B cell (primary cell): ENCODE measurements at regions not wholly inside any gene's neighbourhood (a gene's known extent, or its start where the extent isn't known, plus 50 kb on each side); places are given as distances from the start of the nearest gene placed in this dataset.

Experiments used
- ATAC-seq: fragments of 200-7000 bp; cut with Tn5 transposase; one replicate; pipeline ENCODE4 v1.10.0; 2021; ENCODE audit warnings: low read depth, mild to moderate bottlenecking, moderate number of reproducible peaks, moderate library complexity
- CTCF ChIA-PET: fragments of 350-600 bp; sonication (Branson Sonifier 250); formaldehyde crosslinking; loops from one replicate; lab custom pipeline; 2021; ENCODE audit warnings: antibody characterized with exemption, inconsistent platforms; lab: Charles Lee
- POLR2A ChIA-PET: fragments of 350-600 bp; sonication (Branson Sonifier 250); formaldehyde crosslinking; loops from one replicate; lab custom pipeline; 2021; ENCODE audit warnings: antibody characterized with exemption; lab: Charles Lee
- DNase-seq: peaks from one replicate; pipeline ENCODE4 v3.0.0; 2013
- H2AFZ ChIP-seq: 2 replicates; pipeline ENCODE4 v1.6.1; 2012; ENCODE audit warnings: mild to moderate bottlenecking, low read depth, low read length; ENCODE audit not compliant: insufficient read depth, poor library complexity, severe bottlenecking
- H3K27ac ChIP-seq, 2 donors: 1 replicate in 1 of 2; 2 replicates in 1 of 2; pipeline ENCODE4 v1.5.1; 2012 to 2013; ENCODE audit warnings: low read length in 2 of 2, mild to moderate bottlenecking in 2 of 2, moderate library complexity in 1 of 2
- H3K27me3 ChIP-seq, 4 experiments: fragments of 200-600 bp in 1 of 4; sonication (generic) in 1 of 4; replicated peaks in 1 of 4; 1 replicate in 2 of 4; 2 replicates in 2 of 4; pipeline versions ENCODE4 v1.6.1 to v1.7.0; 2013 to 2016; ENCODE audit warnings: low read length in 3 of 4, mild to moderate bottlenecking in 2 of 4, mixed read lengths in 1 of 4, moderate library complexity in 1 of 4; ENCODE audit not compliant: insufficient read depth in 4 of 4, control insufficient read depth in 3 of 4; ENCODE audit errors: control extremely low read depth in 1 of 4
- H3K36me3 ChIP-seq, 2 experiments: replicated peaks in 1 of 2; 1 replicate in 1 of 2; 2 replicates in 1 of 2; pipeline versions ENCODE4 v1.6.1 to v1.7.1; 2013; ENCODE audit warnings: low read length in 1 of 2; ENCODE audit not compliant: insufficient read depth in 2 of 2, control insufficient read depth in 1 of 2; ENCODE audit errors: control extremely low read depth in 1 of 2, extremely low read depth in 1 of 2
- H3K4me1 ChIP-seq, 2 donors: fragments of 200-600 bp in 1 of 2; sonication (generic) in 1 of 2; 1 replicate in 1 of 2; 2 replicates in 1 of 2; pipeline versions ENCODE4 v1.5.1 to v1.6.1; 2013 to 2017; ENCODE audit warnings: low read length in 2 of 2; ENCODE audit not compliant: control insufficient read depth in 2 of 2, insufficient read depth in 2 of 2
- H3K4me2 ChIP-seq: replicated peaks from 2 replicates; pipeline ENCODE3; 2012; ENCODE audit warnings: mild to moderate bottlenecking, low read depth, low read length; ENCODE audit not compliant: poor library complexity, severe bottlenecking
- H3K4me3 ChIP-seq, 5 experiments: fragments of 200-600 bp in 1 of 5; sonication (generic) in 1 of 5; 1 replicate in 3 of 5; 2 replicates in 2 of 5; pipeline versions ENCODE4 v1.5.1 to v1.7.0; 2011 to 2016; ENCODE audit warnings: low read length in 4 of 5, mild to moderate bottlenecking in 4 of 5, low read depth in 2 of 5, control low read depth in 1 of 5, moderate library complexity in 1 of 5; ENCODE audit not compliant: insufficient read depth in 1 of 5; ENCODE audit errors: control extremely low read depth in 1 of 5, extremely low read depth in 1 of 5
- H3K79me2 ChIP-seq: fragments of 200-600 bp; sonication (generic); one replicate; pipeline ENCODE4 v1.6.0; 2016; ENCODE audit warnings: low read length; ENCODE audit not compliant: control insufficient read depth, insufficient read depth
- H3K9ac ChIP-seq: fragments of 200-600 bp; sonication (generic); 2 replicates; pipeline ENCODE4 v1.6.1; 2017; ENCODE audit warnings: mild to moderate bottlenecking, low read length, moderate library complexity
- H3K9me3 ChIP-seq, 3 donors: one replicate each; pipeline versions ENCODE4 v1.6.1 to v1.7.1; 2013; ENCODE audit warnings: low read length in 2 of 3; ENCODE audit not compliant: control insufficient read depth in 2 of 3, insufficient read depth in 1 of 3; ENCODE audit errors: control extremely low read depth in 1 of 3
- H4K20me1 ChIP-seq: 2 replicates; pipeline ENCODE4 v1.6.0; 2012; ENCODE audit warnings: mild to moderate bottlenecking, low read length; ENCODE audit not compliant: insufficient read depth, control insufficient read depth, poor library complexity, severe bottlenecking
- H3K27ac Mint-ChIP-seq: one replicate; pipeline ENCODE4 v1.8.0; 2021; ENCODE audit warnings: mixed read lengths
- H3K27me3 Mint-ChIP-seq: one replicate; pipeline ENCODE4 v1.8.0; 2021; ENCODE audit warnings: mixed read lengths
- H3K4me1 Mint-ChIP-seq: one replicate; pipeline ENCODE4 v1.8.0; 2021; ENCODE audit warnings: mixed read lengths
- H3K4me3 Mint-ChIP-seq: one replicate; pipeline ENCODE4 v1.8.0; 2021; ENCODE audit warnings: mixed read lengths
- H3K9me3 Mint-ChIP-seq: one replicate; pipeline ENCODE4 v1.8.0; 2022; ENCODE audit warnings: mixed read lengths; ENCODE audit not compliant: insufficient read depth
- EZH2 ChIP-seq: IDR thresholded peaks from 2 replicates; pipeline ENCODE4 v1.6.1; 2012; ENCODE audit warnings: borderline replicate concordance, low read depth, mild to moderate bottlenecking, moderate library complexity, low read length; ENCODE audit not compliant: insufficient read depth, poor library complexity, severe bottlenecking
- WGBS: methylation state at CpG from one replicate; pipeline ENCODE4 v1.1.5; 2013; ENCODE audit warnings: missing lambda C conversion rate; ENCODE audit not compliant: insufficient coverage; 5-methylcytosine and 5-hydroxymethylcytosine counted together
- intact Hi-C: fragments of 100-400 bp; cut with micrococcal nuclease; formaldehyde crosslinking; loops from one replicate; pipeline ENCODE4 v1.10.0; 2022
- TF ChIP-seq, protein P1 (sequence below): fragments of 200-600 bp; IDR thresholded peaks from one replicate; pipeline ENCODE4 v1.8.0; 2022; ENCODE audit warnings: antibody characterized with exemption, mild to moderate bottlenecking

DNA sequence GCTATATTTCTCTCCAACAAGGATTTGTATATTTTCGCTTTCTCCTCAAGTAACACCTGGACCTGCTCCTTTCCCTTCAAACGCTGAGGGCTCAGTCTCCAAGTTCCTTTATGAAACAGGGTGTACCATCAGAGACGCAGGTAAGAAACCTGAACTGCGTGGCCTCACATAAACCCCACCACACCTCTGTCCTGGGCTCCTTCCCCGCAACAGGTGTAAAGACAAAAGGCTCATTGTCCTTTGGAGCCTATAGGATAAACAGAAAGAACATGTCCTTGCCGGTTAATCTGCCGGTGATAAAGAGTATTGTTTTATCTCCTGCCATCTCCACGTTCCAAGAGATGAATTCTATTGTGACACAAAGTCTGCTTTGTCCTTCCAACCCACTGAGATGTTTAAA lies 111.8 kb upstream of the ADAMTS9 start:
- no peak overlapping the region for H3K4me2 ChIP-seq
- intact Hi-C loops, result no loop called here
- no peak overlapping the region for H2AFZ ChIP-seq
- Mint-ChIP-seq H3K27me3 (no peaks in the 10 kb centered on the region), H3K4me1 (no peaks in the 10 kb centered on the region), H3K27ac (no peak overlapping the region), H3K9me3 (no peaks in the 10 kb centered on the region), H3K4me3 (no peak overlapping the region)
- H3K27ac ChIP-seq, result no peak overlapping the region
- no peaks in the 10 kb centered on the region for H3K79me2 ChIP-seq
- no peaks in the 10 kb centered on the region for H3K27me3 ChIP-seq
- ChIA-PET CTCF (no interaction called here), POLR2A (no interaction called here)
- no peak for ATAC-seq
- WGBS, result 92% methylated on average over 6 of the region's 8 CpGs
- no peaks in the 10 kb centered on the region for H3K4me1 ChIP-seq
- no peaks in the 10 kb centered on the region for H3K36me3 ChIP-seq
- no peak overlapping the region for H3K9ac ChIP-seq
- TF ChIP-seq EZH2, result no peak
- TF ChIP-seq, protein P1, sequence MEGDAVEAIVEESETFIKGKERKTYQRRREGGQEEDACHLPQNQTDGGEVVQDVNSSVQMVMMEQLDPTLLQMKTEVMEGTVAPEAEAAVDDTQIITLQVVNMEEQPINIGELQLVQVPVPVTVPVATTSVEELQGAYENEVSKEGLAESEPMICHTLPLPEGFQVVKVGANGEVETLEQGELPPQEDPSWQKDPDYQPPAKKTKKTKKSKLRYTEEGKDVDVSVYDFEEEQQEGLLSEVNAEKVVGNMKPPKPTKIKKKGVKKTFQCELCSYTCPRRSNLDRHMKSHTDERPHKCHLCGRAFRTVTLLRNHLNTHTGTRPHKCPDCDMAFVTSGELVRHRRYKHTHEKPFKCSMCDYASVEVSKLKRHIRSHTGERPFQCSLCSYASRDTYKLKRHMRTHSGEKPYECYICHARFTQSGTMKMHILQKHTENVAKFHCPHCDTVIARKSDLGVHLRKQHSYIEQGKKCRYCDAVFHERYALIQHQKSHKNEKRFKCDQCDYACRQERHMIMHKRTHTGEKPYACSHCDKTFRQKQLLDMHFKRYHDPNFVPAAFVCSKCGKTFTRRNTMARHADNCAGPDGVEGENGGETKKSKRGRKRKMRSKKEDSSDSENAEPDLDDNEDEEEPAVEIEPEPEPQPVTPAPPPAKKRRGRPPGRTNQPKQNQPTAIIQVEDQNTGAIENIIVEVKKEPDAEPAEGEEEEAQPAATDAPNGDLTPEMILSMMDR, result no peak
- DNase-seq, result no peak
- H3K4me3 ChIP-seq, result no peak overlapping the region
- no peaks in the 10 kb centered on the region for H3K9me3 ChIP-seq
- no peaks in the 10 kb centered on the region for H4K20me1 ChIP-seq

DNA sequence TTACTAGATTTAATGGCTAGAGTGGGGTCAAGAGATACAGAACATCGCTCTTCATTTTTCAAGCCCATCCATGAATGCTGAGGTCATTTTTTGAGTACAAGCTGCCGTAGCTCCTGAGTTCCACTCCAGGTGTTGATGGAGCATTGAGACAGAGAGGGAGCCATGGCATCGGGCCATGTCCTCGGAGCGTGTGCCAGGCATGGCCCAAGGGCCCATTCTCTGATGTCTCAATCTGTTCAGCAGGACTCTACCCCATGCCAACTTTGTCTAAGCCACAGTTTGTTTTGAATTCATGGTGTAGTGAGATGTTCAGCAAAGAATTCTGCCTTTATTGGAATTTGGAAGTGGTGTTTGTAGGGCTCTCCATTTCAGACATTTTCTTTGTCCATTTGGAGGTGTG lies 110.5 kb upstream of the ADAMTS9 start:
- H3K27me3 ChIP-seq, result no peaks in the 10 kb centered on the region
- TF ChIP-seq EZH2, result no peak
- TF ChIP-seq, protein P1, result no peak
- no peaks in the 10 kb centered on the region for H3K79me2 ChIP-seq
- H3K9ac ChIP-seq, result no peak overlapping the region
- H3K4me3 ChIP-seq, result no peak overlapping the region
- no peak overlapping the region for H3K4me2 ChIP-seq
- H3K36me3 ChIP-seq, result no peaks in the 10 kb centered on the region
- no peak overlapping the region for H2AFZ ChIP-seq
- 93% methylated on average over 2 of the region's 5 CpGs for WGBS
- no peak overlapping the region for H3K27ac Mint-ChIP-seq
- H3K9me3 ChIP-seq, result no peaks in the 10 kb centered on the region
- no peak for DNase-seq
- no peaks in the 10 kb centered on the region for H3K4me1 Mint-ChIP-seq
- intact Hi-C loops, result no loop called here
- H4K20me1 ChIP-seq, result no peaks in the 10 kb centered on the region
- ChIA-PET CTCF (no interaction called here), POLR2A (no interaction called here)
- no peaks in the 10 kb centered on the region for H3K4me1 ChIP-seq
- no peaks in the 10 kb centered on the region for H3K9me3 Mint-ChIP-seq
- no peak overlapping the region for H3K27ac ChIP-seq
- H3K27me3 Mint-ChIP-seq, result no peaks in the 10 kb centered on the region
- no peak for ATAC-seq
- H3K4me3 Mint-ChIP-seq, result no peak overlapping the region
